K562 (cell line): ENCODE measurements at regions not wholly inside any gene's neighbourhood (a gene's known extent, or its start where the extent isn't known, plus 50 kb on each side); places are given as distances from the start of the nearest gene placed in this dataset.

Source experiments
- BRF1 ChIP-seq: IDR thresholded peaks from 3 replicates; pipeline ENCODE4 v1.6.1; 2011; ENCODE audit warnings: borderline replicate concordance, mild to moderate bottlenecking; ENCODE audit not compliant: insufficient read length; ENCODE audit errors: extremely low read depth
- CBX2 ChIP-seq: fragments of 200-600 bp; sonication (generic); IDR thresholded peaks from one replicate; pipeline ENCODE4 v1.6.1; 2012; ENCODE audit warnings: mild to moderate bottlenecking, low read length, inconsistent platforms; ENCODE audit not compliant: insufficient read depth, poor library complexity, severe bottlenecking
- CHD4 ChIP-seq: fragments of 200-600 bp; sonication (generic); IDR thresholded peaks from 3 replicates; pipeline ENCODE4 v1.6.1; 2012; ENCODE audit warnings: low read depth, mild to moderate bottlenecking, mixed read lengths, low read length, inconsistent platforms; ENCODE audit not compliant: insufficient read depth, insufficient replicate concordance, poor library complexity, severe bottlenecking
- DPF2 ChIP-seq: fragments of 450-650 bp; IDR thresholded peaks from 2 replicates; pipeline ENCODE4 v1.6.1; 2016
- GATAD2B ChIP-seq: fragments of 450-650 bp; IDR thresholded peaks from 2 replicates; pipeline ENCODE4 v1.6.1; 2017; ENCODE audit warnings: mild to moderate bottlenecking, borderline replicate concordance
- HNRNPUL1 ChIP-seq: fragments of 200-400 bp; formaldehyde crosslinking; IDR thresholded peaks from 2 replicates; pipeline ENCODE4 v1.6.1; 2017; ENCODE audit warnings: low read length
- KDM1A ChIP-seq, 2 experiments: fragments of 450-650 bp; IDR thresholded peaks; 2 replicates each; pipeline ENCODE4 v1.6.1; 2016; ENCODE audit warnings: mild to moderate bottlenecking in 2 of 2
- MAZ ChIP-seq, 2 experiments: fragments of 450-650 bp in 1 of 2; sonication (generic) in 1 of 2; formaldehyde crosslinking; IDR thresholded peaks in 1 of 2; conservative IDR thresholded peaks in 1 of 2; 2 replicates each; pipeline versions ENCODE4 v1.4.0 to v1.5.0; 2020; ENCODE audit warnings: mild to moderate bottlenecking in 1 of 2, missing genetic modification reagents in 1 of 2
- MEF2A ChIP-seq: IDR thresholded peaks from 2 replicates; pipeline ENCODE4 v1.6.1; 2011; ENCODE audit warnings: low read depth, mild to moderate bottlenecking, low read length, moderate library complexity; ENCODE audit not compliant: control insufficient read depth
- TF ChIP-seq, protein P1 (sequence below): IDR thresholded peaks from 2 replicates; pipeline ENCODE4 v1.6.1; 2016; ENCODE audit warnings: missing genetic modification characterization, missing compliant biosample characterization
- TF ChIP-seq, protein P2 (sequence below): fragments of 450-650 bp; IDR thresholded peaks from 2 replicates; pipeline ENCODE4 v1.6.1; 2017; ENCODE audit warnings: mild to moderate bottlenecking, moderate library complexity
- TF ChIP-seq, protein P3 (sequence below): sonication (generic); formaldehyde crosslinking; IDR thresholded peaks from 2 replicates; pipeline ENCODE4 v1.8.0; 2023; ENCODE audit warnings: mild to moderate bottlenecking, missing genetic modification reagents
- TF ChIP-seq, protein P4 (sequence below): sonication (generic); formaldehyde crosslinking; IDR thresholded peaks from 2 replicates; pipeline ENCODE4 v1.8.0; 2022; ENCODE audit warnings: mild to moderate bottlenecking, missing genetic modification reagents, borderline replicate concordance

DNA sequence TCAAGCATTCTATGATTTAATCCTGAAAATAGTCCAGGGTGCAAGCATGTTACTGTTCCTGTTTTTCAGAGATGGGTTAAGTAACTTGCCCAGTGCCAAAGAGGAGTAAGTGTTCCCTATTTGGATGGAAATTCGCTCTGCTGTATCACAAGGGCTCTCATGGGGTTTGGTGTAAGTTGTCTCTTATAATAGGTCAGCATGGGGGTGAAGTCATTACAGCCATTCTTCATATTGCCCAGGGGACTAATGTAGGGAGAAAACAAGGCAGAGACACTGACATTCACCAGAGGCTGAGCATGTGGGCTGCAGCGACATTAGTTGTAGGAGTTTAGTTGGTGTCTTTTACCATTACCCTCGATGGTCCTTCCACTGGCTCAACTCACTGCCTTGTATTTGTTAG lies 142.1 kb upstream of the GLRA1 start:
- TF ChIP-seq, protein P1, sequence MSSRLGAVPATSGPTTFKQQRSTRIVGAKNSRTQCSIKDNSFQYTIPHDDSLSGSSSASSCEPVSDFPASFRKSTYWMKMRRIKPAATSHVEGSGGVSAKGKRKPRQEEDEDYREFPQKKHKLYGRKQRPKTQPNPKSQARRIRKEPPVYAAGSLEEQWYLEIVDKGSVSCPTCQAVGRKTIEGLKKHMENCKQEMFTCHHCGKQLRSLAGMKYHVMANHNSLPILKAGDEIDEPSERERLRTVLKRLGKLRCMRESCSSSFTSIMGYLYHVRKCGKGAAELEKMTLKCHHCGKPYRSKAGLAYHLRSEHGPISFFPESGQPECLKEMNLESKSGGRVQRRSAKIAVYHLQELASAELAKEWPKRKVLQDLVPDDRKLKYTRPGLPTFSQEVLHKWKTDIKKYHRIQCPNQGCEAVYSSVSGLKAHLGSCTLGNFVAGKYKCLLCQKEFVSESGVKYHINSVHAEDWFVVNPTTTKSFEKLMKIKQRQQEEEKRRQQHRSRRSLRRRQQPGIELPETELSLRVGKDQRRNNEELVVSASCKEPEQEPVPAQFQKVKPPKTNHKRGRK (tag): no peak
- no peak for TF ChIP-seq GATAD2B
- no peak for TF ChIP-seq MAZ (CRISPR knock-in tag; conservative IDR thresholded peaks at IDR 0.05 in 1 of 2, IDR thresholded peaks at IDR 0.05 in 1 of 2)
- no peak for TF ChIP-seq DPF2
- no peak for TF ChIP-seq HNRNPUL1
- TF ChIP-seq MEF2A: no peak
- TF ChIP-seq CBX2: no peak
- TF ChIP-seq CHD4: no peak
- no peak for TF ChIP-seq BRF1
- TF ChIP-seq KDM1A (IDR thresholded peaks at IDR 0.05): no peak
- TF ChIP-seq, protein P2, sequence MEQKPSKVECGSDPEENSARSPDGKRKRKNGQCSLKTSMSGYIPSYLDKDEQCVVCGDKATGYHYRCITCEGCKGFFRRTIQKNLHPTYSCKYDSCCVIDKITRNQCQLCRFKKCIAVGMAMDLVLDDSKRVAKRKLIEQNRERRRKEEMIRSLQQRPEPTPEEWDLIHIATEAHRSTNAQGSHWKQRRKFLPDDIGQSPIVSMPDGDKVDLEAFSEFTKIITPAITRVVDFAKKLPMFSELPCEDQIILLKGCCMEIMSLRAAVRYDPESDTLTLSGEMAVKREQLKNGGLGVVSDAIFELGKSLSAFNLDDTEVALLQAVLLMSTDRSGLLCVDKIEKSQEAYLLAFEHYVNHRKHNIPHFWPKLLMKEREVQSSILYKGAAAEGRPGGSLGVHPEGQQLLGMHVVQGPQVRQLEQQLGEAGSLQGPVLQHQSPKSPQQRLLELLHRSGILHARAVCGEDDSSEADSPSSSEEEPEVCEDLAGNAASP: no peak
- TF ChIP-seq, protein P3, sequence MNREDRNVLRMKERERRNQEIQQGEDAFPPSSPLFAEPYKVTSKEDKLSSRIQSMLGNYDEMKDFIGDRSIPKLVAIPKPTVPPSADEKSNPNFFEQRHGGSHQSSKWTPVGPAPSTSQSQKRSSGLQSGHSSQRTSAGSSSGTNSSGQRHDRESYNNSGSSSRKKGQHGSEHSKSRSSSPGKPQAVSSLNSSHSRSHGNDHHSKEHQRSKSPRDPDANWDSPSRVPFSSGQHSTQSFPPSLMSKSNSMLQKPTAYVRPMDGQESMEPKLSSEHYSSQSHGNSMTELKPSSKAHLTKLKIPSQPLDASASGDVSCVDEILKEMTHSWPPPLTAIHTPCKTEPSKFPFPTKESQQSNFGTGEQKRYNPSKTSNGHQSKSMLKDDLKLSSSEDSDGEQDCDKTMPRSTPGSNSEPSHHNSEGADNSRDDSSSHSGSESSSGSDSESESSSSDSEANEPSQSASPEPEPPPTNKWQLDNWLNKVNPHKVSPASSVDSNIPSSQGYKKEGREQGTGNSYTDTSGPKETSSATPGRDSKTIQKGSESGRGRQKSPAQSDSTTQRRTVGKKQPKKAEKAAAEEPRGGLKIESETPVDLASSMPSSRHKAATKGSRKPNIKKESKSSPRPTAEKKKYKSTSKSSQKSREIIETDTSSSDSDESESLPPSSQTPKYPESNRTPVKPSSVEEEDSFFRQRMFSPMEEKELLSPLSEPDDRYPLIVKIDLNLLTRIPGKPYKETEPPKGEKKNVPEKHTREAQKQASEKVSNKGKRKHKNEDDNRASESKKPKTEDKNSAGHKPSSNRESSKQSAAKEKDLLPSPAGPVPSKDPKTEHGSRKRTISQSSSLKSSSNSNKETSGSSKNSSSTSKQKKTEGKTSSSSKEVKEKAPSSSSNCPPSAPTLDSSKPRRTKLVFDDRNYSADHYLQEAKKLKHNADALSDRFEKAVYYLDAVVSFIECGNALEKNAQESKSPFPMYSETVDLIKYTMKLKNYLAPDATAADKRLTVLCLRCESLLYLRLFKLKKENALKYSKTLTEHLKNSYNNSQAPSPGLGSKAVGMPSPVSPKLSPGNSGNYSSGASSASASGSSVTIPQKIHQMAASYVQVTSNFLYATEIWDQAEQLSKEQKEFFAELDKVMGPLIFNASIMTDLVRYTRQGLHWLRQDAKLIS: no peak
- TF ChIP-seq, protein P4, sequence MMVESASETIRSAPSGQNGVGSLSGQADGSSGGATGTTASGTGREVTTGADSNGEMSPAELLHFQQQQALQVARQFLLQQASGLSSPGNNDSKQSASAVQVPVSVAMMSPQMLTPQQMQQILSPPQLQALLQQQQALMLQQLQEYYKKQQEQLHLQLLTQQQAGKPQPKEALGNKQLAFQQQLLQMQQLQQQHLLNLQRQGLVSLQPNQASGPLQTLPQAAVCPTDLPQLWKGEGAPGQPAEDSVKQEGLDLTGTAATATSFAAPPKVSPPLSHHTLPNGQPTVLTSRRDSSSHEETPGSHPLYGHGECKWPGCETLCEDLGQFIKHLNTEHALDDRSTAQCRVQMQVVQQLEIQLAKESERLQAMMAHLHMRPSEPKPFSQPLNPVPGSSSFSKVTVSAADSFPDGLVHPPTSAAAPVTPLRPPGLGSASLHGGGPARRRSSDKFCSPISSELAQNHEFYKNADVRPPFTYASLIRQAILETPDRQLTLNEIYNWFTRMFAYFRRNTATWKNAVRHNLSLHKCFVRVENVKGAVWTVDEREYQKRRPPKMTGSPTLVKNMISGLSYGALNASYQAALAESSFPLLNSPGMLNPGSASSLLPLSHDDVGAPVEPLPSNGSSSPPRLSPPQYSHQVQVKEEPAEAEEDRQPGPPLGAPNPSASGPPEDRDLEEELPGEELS (CRISPR knock-in tag): no peak
